Left renal pelvis (tissue), 4 donors: ENCODE measurements at regions not wholly inside any gene's neighbourhood (a gene's known extent, or its start where the extent isn't known, plus 50 kb on each side); places are given as distances from the start of the nearest gene placed in this dataset.

Source experiments
- DNase-seq, 4 donors: peaks; one replicate each; pipeline ENCODE4 v3.0.0-alpha.2; 2013; ENCODE audit warnings: low read depth in 4 of 4, low spot score in 3 of 4

- DNase-seq: no peak
These were observed 61.4 kb upstream of the SLC14A2 start for GRCh38 chr18:45553723-45554388.

GRCh38 chr18:45554389-45554737 is 60.9 kb upstream of the SLC14A2 start:
- DNase-seq: peak; percentile 58 to 68 (median 64)

DNA sequence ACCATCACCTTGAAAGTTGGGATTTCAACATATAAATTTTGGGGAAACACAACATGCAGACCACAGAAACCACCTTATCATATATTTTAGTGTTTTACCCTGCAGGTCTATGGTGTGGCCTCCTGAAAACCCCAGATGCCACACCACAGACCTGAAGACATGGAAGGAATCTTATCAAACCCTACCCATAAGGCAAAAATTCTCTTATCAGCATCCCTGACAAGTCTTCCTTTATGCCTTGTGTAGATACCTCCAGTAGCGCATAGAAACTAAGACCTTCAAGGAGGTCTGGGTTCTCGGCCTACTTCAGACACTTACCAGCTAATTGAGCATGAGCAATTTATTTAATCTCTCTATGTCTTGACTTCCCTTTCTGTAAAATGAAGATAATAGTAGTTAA is 59.1 kb upstream of the SLC14A2 start:
- no peak for DNase-seq

DNA sequence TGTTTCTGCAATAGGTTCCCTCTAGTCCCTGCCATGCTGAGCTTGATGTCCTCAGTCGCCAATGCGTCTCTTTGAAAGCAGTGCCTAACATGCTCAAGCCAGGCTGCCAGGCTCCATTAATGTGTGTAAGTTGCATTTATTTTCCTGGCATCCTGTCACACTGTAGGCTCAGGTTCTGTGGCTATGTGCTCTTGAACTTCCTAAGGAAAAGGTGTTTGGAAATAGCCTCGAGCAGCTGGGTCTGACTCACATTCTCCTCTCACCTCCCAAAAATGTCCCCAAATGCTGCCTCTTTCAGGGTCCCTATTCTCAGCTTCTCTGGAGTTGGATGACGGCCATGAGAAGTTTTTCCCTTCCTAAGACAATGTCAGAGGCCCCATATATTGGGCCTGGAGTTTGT is 58.0 kb upstream of the SLC14A2 start:
- DNase-seq: no peak

GRCh38 chr18:45557779-45558178 is 57.5 kb upstream of the SLC14A2 start:
- no peak for DNase-seq

- DNase-seq: no peak
These were observed 56.0 kb upstream of the SLC14A2 start for GRCh38 chr18:45559258-45559657.

DNA sequence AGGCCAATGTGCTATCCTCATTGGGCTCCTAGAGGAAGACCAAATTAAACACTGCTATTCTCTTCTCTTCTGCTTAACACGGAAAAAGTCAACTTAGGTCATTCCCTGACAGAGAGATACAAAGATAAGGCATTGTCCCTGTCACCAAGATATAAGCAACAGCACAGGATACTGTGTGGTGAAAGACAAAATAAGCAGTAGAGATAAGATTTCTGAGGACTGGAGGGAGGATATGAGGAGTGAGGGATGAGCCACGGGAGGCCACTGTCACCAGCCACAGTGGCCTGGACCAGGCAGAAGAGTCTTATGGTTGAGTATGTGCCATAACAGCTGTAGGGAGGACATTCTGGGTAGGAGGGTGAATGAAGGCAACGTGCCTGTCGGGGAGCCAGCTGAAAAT is 54.4 kb upstream of the SLC14A2 start:
- DNase-seq: no peak

GRCh38 chr18:45562567-45563479 is 52.5 kb upstream of the SLC14A2 start:
- no peak for DNase-seq

GRCh38 chr18:45565280-45565970 is 49.9 kb upstream of the SLC14A2 start:
- no peak for DNase-seq
